ENCODE measurements at regions not wholly inside any gene's neighbourhood (a gene's known extent, or its start where the extent isn't known, plus 50 kb on each side); places are given as distances from the start of the nearest gene placed in this dataset.
A peak's percentile ranks its signal among the peaks of the same experiment; 100 is the strongest.

- H3K9ac ChIP-seq: no peak overlapping the region
- H3K36me3 ChIP-seq: no peaks in the 10 kb centered on the region
- peaks cover 9% of the 10 kb centered on the region for H3K27me3 Mint-ChIP-seq (ENCODE audit: insufficient read depth, low read depth)
- H3K4me1 ChIP-seq: peaks cover 22% of the 10 kb centered on the region
- DNase-seq (ENCODE audit: low spot score): peak; percentile 47
- H3K27ac Mint-ChIP-seq: no peak overlapping the region
- no peaks in the 10 kb centered on the region for H3K36me3 Mint-ChIP-seq
- H3K27me3 ChIP-seq: no peaks in the 10 kb centered on the region
- no peaks in the 10 kb centered on the region for H3K9me3 Mint-ChIP-seq
- H3K4me3 ChIP-seq: no peak overlapping the region
- peak overlapping the region; percentile 24 for H3K4me2 ChIP-seq
- no peaks in the 10 kb centered on the region for H3F3A ChIP-seq (ENCODE audit: low read depth)
- no peaks in the 10 kb centered on the region for H3K9me3 ChIP-seq (ENCODE audit: low read depth)
- H3K4me3 Mint-ChIP-seq: no peak overlapping the region
- H2AFZ ChIP-seq (replicated peaks): peak overlapping the region; percentile 99
- H3K4me1 Mint-ChIP-seq: peaks cover 14% of the 10 kb centered on the region
- no peak overlapping the region for H3K27ac ChIP-seq
- no peaks in the 10 kb centered on the region for H3K79me2 ChIP-seq (ENCODE audit: low read depth)
- no peak for TF ChIP-seq CTCF (IDR thresholded peaks at IDR 0.05)
- no peak for TF ChIP-seq EZH2 (IDR thresholded peaks at IDR 0.05)
- H4K20me1 ChIP-seq (ENCODE audit: low read depth): no peaks in the 10 kb centered on the region
Measured at GRCh38 chr4:153064571-153064970, 128.4 kb downstream of the FHDC1 start.

GRCh38 chr4:153065276-153065675 lies 129.2 kb downstream of the FHDC1 start:
- no peak overlapping the region for H3K4me3 Mint-ChIP-seq

GRCh38 chr4:153067376-153067775 lies 131.3 kb downstream of the FHDC1 start:
- DNase-seq (ENCODE audit: low spot score): no peak
- H3F3A ChIP-seq (ENCODE audit: low read depth): no peaks in the 10 kb centered on the region
- peak overlapping the region; percentile 95 for H2AFZ ChIP-seq (replicated peaks)
- peaks cover 22% of the 10 kb centered on the region for H3K4me1 ChIP-seq
- Mint-ChIP-seq H3K36me3 (no peaks in the 10 kb centered on the region), H3K4me1 (peaks cover 14% of the 10 kb centered on the region), H3K4me3 (no peak overlapping the region), H3K27me3 (ENCODE audit: insufficient read depth, low read depth) (peaks cover 8% of the 10 kb centered on the region), H3K27ac (peak overlapping the region; percentile 26), H3K9me3 (peaks cover 2% of the 10 kb centered on the region)
- H3K79me2 ChIP-seq (ENCODE audit: low read depth): no peaks in the 10 kb centered on the region
- H3K27ac ChIP-seq: no peak overlapping the region
- no peaks in the 10 kb centered on the region for H3K9me3 ChIP-seq (ENCODE audit: low read depth)
- H3K36me3 ChIP-seq: no peaks in the 10 kb centered on the region
- H3K4me3 ChIP-seq: no peak overlapping the region
- H3K4me2 ChIP-seq: no peak overlapping the region
- no peaks in the 10 kb centered on the region for H3K27me3 ChIP-seq
- no peak overlapping the region for H3K9ac ChIP-seq
- no peak for TF ChIP-seq EZH2 (IDR thresholded peaks at IDR 0.05)
- TF ChIP-seq CTCF (IDR thresholded peaks at IDR 0.05): no peak
- TF ChIP-seq EZH2phosphoT487 (IDR thresholded peaks at IDR 0.05): no peak
- no peaks in the 10 kb centered on the region for H4K20me1 ChIP-seq (ENCODE audit: low read depth)

More at GRCh38 chr4:153065276-153065675, 129.2 kb downstream of the FHDC1 start:
- Histone ChIP-seq H4K20me1 (ENCODE audit: low read depth) (no peaks in the 10 kb centered on the region), H2AFZ (replicated peaks) (peak overlapping the region; percentile 99), H3K9ac (no peak overlapping the region), H3K4me3 (no peak overlapping the region), H3K27ac (no peak overlapping the region), H3K36me3 (no peaks in the 10 kb centered on the region), H3K4me1 (peaks cover 22% of the 10 kb centered on the region), H3K4me2 (no peak overlapping the region), H3K27me3 (no peaks in the 10 kb centered on the region), H3F3A (ENCODE audit: low read depth) (no peaks in the 10 kb centered on the region), H3K9me3 (ENCODE audit: low read depth) (no peaks in the 10 kb centered on the region), H3K79me2 (ENCODE audit: low read depth) (no peaks in the 10 kb centered on the region)
- Mint-ChIP-seq H3K4me1 (peaks cover 14% of the 10 kb centered on the region), H3K27me3 (ENCODE audit: insufficient read depth, low read depth) (peaks cover 9% of the 10 kb centered on the region), H3K36me3 (no peaks in the 10 kb centered on the region), H3K9me3 (no peaks in the 10 kb centered on the region), H3K27ac (no peak overlapping the region)
- no peak for TF ChIP-seq CTCF (IDR thresholded peaks at IDR 0.05)
- no peak for TF ChIP-seq EZH2phosphoT487 (IDR thresholded peaks at IDR 0.05)
- TF ChIP-seq EZH2 (IDR thresholded peaks at IDR 0.05): no peak
- DNase-seq (ENCODE audit: low spot score): no peak

Data from neural progenitor cell (in vitro differentiated cells).